ENCODE measurements at regions not wholly inside any gene's neighbourhood (a gene's known extent, or its start where the extent isn't known, plus 50 kb on each side); places are given as distances from the start of the nearest gene placed in this dataset.

DNA sequence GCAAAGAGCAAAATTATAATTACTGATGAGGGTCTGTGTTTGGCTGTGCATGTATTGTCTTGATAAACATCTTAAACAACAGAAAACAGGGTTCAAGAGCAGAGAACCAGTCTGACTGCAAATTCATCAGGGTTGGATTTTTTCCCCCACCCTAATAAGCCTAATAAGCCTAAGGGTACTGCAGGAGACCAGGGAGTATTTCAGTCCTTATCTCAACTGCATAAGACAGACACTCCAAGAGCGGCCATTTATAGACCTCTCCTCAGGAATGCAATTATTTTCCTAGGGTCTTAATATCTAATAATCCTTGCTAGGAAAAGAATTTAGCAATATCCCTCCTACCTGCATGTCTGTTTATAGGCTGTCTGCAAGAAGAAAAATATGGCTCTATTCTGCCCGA, 2011.5 kb upstream of the PCDH20 start:
- DNase-seq: no peak

DNA sequence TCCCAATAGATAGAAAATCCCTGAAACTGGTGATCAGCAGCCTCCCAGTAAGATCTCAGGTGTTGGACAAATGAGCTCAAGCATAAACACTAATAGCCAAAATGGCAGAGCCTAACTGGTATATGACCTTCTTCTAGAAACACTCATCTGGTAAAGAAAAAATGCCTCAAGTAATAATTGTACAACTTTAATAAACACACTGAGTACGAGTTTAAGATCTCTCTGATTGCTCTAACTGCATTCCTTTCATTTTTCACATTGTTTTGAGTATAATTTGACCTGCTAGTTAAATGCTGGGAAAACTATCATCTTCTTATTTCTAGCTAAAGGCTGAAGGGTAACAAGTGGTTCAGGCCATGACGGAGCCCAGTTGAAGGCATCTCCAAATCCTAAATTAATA, 2009.5 kb upstream of the PCDH20 start:
- no peak for DNase-seq

DNA sequence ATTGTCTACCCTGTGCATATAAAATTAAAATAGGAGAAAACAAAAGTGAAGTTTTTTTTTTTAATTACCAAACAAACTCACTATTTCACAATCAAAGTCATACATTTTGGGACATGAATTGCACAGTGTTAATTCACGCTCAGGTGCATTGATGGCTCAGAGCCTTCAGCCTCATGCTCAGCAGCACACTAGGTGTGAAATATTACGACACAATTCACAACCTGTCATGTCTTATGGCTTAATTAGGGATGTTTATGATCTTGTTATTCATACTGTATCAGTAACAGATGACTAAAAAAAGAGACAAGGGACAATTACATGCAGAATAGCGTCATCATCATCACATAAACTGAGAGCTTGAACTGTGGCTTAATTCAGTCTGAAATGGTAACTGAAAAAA, 2005.5 kb upstream of the PCDH20 start:
- DNase-seq: no peak

DNA sequence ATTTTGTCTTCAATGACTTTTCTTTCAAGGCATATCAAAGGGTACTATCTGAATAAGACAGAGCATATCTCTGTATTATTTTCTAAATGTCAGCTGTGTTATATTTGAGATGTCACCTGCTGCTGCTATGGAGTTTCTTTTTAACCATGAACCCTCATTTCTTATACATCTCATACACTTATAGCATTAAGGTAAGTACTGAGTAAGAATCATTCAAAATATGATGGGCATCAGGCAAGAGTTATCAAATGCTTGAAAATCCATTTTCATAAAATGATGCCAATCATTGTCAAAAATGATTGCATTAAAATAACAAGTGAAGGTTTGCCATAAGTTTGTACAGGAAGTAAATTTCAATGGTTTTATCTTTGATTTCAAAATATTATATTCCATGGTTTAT, 2005.0 kb upstream of the PCDH20 start:
- DNase-seq: no peak

- DNase-seq: no peak
Observed at GRCh38 chr13:63414247-63414646, 1998.6 kb upstream of the PCDH20 start.

- DNase-seq: no peak
Observed at GRCh38 chr13:63409791-63410351, 1994.2 kb upstream of the PCDH20 start.

DNA sequence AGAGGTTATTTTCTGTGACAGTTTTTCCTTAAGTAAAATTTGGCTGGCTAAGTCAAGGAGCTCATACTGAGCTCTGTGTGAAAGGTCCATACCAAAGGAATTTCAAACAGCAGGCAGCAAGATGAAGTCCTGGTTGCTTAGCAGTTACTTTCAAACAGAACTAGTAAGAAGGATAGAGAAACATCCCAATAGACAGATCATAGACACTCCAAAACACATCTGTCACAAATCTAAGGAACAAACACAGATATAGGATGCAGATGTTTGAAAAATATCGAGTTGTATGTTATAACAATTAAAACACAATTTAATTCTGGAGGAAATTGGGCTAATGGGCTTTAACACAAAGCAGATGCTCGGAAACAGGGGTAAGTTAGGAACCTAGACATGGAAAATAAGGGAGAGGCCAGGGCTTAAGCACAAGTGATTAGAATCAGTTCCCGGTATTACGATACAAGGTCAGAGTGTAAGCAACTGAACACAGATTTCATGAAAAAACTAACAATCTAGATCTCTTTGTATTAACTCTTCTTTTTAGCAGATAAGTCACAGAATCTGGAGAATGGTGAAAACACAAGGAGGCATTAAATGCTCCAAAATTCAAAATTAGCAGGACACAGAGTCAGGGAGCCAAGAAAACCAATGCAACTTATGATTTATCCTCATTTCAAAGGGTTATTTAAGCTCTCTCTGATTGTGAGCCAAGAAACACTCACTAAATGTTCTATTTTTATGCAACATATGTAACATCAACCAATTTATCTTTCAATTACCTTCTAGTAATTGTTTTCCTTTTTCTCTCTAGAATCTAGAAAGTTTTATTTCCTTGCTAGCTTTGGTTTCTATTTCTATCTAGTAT, 1992.9 kb upstream of the PCDH20 start:
- no peak for DNase-seq

DNA sequence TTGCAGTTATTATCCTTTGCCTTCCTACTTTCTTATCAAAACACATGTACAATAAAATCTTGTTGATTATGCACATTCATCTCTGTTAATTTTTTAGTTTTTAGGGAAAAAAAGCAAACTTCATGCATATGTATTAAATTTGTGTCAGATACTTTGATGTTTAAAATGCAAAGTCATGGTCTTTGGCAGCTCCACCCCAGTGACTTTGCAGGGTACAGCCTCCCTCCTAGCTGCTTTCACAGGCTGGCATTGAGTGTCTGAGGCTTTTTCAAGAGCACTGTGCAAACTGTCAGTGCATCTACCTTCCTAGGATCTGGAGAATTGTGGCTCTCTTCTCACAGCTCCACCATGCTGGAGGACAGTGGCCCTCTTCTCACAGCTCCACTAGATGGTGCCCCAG, 1988.1 kb upstream of the PCDH20 start:
- DNase-seq: no peak

DNA sequence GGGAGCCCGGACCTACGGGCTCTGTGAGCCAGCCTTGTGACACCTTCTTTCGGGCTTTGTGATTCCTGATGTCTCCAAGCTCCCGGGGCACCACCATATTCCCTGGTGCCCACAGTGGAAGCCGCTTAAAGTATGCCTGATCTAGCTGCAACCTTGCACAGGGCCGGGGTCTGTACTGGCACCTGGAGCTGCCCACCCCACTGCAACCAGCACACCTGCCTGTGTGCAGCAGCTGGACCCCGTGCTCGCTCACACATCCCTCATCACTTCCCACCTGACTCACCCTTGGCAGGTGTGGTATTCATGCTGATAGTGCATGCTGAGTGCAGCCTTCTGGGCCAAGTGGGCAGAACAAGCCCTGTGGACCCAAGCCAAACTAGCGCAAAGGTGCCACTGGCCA, 1981.1 kb upstream of the PCDH20 start:
- no peak for DNase-seq

DNA sequence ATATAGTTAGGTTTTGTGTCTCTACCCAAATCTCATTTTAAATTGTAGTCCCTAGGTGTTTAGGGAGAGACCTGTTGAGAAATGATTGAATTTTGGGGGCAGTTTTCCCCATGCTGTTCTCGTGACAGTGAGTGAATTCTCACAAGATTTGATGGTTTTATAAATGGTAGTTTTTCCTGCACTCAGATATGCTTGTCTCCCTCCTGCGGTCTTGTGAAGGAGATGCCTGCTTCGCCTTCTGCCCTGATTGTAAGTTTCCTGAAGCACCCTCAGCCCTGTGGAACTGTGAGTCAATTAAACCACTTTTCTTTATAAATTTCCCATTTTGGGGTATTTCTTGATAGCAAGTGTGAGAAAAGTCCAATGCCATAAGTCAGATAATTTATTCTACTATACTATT, 1977.5 kb upstream of the PCDH20 start:
- no peak for DNase-seq

- no peak for DNase-seq
Observed at GRCh38 chr13:63389756-63390155, 1974.1 kb upstream of the PCDH20 start.

GRCh38 chr13:63381078-63381859, 1965.6 kb upstream of the PCDH20 start:
- no peak for DNase-seq

DNA sequence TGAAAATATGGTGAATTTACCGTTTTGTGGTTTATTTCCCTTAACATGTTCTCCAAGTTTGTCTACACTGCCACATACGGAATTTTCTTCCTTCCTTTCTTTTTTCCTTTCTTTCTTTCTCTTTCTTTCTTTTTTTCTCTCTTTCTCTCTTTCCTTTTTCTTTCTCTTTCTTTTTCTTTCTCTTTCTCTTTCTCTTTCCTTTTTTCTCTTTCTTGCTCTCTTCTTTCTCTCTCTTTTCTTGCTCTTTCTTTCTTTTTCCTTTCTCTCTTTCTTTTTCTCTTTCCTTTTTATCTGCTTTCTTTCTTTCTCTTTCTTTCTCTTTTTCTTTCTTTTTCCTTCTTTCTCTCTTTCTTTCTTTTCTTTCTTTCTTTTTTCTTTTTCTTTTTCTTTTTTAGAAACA, 1962.3 kb upstream of the PCDH20 start:
- no peak for DNase-seq

DNA sequence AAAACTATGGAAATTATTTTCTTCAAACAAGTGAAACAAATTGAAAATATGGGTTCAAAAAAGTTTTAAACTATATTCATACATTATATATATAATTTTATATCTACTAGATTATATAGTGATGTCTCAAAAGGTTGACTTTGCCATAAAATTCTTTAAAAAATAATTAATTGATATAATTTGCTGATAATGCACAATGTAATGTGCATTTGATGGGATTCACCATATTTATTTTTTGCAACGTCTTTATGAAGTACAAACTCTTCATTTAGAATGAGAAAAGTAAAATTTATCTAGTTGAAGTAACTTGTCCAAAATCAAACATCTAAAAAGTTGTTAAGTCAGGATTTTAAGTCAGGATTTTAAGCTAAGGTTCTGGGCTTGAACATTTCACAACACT, 1954.5 kb upstream of the PCDH20 start:
- DNase-seq: no peak

GRCh38 chr13:63367522-63368198, 1952.0 kb upstream of the PCDH20 start:
- no peak for DNase-seq

GRCh38 chr13:63364159-63364558, 1948.5 kb upstream of the PCDH20 start:
- DNase-seq: no peak

DNA sequence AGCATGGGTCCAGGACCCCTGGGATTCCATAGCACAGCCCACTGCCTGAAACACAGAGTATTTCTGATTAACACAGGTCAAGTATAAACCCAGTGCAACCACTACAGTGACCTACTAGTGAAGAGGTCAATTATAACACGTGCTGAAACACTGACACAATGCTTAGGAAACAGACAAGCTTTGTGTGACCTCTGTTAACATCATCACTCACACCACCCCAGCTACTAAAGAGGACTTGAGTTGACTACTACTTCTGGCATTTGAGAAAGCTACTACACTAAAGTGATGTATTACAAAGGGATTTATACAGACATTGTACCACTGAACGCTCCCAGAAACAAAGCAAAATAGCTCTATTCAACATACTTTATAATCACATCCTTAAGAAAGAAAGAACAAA, 1935.9 kb upstream of the PCDH20 start:
- DNase-seq: no peak

DNA sequence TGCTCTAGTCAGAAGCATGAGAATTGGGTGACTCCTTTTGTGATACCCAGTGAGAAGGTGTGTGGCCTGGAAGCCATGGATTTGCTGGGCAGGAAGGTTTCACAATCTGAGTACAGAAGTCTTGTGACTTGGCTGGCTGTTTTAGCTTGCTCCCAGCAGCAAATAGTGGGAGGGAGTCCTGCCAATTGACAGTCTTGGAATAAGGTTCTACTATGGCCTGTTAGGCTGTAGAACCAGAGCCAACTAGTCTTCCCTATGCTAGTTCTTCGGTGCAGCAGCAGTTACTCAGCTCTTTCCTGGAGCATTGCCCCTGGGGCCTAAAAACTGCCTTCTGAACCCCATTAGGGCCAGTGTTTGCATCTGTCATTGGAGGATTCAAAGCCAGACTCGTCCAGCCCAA, 1935.4 kb upstream of the PCDH20 start:
- DNase-seq: no peak

DNA sequence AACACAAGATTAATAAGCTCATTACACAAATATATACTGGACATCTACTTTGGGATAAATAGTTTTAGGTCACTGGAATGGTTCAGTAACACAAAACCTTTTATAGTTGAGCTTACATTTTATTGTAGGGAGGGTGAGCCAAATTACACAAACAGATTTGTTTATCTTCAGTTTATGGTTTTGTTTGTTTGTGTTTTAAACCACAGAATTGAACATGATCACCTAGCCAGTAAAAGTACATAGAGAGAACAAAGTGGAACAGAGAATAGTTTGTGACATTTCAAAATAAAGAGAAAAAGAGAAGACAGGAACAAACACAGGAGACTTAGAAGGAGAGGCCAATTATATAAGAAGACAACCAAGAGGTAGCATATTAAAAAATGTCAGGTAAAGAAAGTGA, 1930.2 kb upstream of the PCDH20 start:
- no peak for DNase-seq

GRCh38 chr13:63344711-63345110, 1929.1 kb upstream of the PCDH20 start:
- no peak for DNase-seq

GRCh38 chr13:63337921-63338320, 1922.3 kb upstream of the PCDH20 start:
- no peak for DNase-seq

GRCh38 chr13:63337041-63337440, 1921.4 kb upstream of the PCDH20 start:
- no peak for DNase-seq

- no peak for DNase-seq
Observed at GRCh38 chr13:63336549-63336948, 1920.9 kb upstream of the PCDH20 start.

DNA sequence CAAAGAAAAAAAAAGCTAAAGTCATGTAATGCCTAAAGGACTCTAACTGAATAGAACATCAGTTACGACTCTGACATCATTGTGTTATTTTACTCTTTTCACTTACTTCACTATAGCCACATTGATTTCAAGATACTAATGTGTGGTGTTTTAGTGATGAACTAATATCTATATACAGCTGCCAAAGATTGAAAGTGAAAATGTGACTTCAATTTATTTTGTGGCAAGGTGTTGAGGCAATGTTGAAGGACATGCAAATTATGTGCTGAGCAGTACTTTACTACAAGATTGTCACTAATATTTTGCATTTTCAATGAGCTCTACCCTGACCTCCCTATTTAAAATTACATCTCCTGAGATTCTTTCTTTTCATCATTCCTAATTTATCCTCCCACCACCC, 1911.9 kb upstream of the PCDH20 start:
- DNase-seq: no peak

Data from NCI-H1694 (cell line).